Stimulated activated CD4-positive, alpha-beta T cell treated with anti-CD3 and anti-CD28 coated beads, Interleukin-1b, Interleukin-23, amount 100 ng/mL, for 1 hour (primary cell): ENCODE measurements at regions not wholly inside any gene's neighbourhood (a gene's known extent, or its start where the extent isn't known, plus 50 kb on each side); places are given as distances from the start of the nearest gene placed in this dataset.
"Not testable (repeated sequence)": the region's sequence is repeated elsewhere in the genome, so short reads cannot be mapped to it uniquely, and the experiment has no call there.

Source experiments
- DNase-seq, 2 donors: peaks; one replicate each; pipeline ENCODE4 v3.0.0-alpha.2; 2020; ENCODE audit warnings: low read depth in 2 of 2

- DNase-seq: no peak
Measured at GRCh38 chr10:21292763-21293517, 232.5 kb downstream of the SKIDA1 start.

GRCh38 chr10:21290499-21291160, 234.9 kb downstream of the SKIDA1 start:
- no peak for DNase-seq

GRCh38 chr10:21289961-21290360, 235.5 kb downstream of the SKIDA1 start:
- DNase-seq: no peak

- no peak for DNase-seq
Measured at GRCh38 chr10:21289271-21289670, 236.2 kb downstream of the SKIDA1 start.

- DNase-seq: no peak
Measured at GRCh38 chr10:21285742-21286331, 239.6 kb downstream of the SKIDA1 start.

- DNase-seq: no peak
Measured at GRCh38 chr10:21285207-21285606, 240.3 kb downstream of the SKIDA1 start.

GRCh38 chr10:21284301-21284700, 241.2 kb downstream of the SKIDA1 start:
- no peak for DNase-seq

GRCh38 chr10:21283053-21283452, 242.4 kb downstream of the SKIDA1 start:
- DNase-seq: not testable (repeated sequence)

GRCh38 chr10:21281765-21282484, 243.6 kb downstream of the SKIDA1 start:
- DNase-seq: no peak

GRCh38 chr10:21280971-21281572, 244.4 kb downstream of the SKIDA1 start:
- no peak for DNase-seq

- no peak for DNase-seq
Measured at GRCh38 chr10:21280037-21280436, 245.4 kb downstream of the SKIDA1 start.

GRCh38 chr10:21279217-21279575, 246.3 kb downstream of the SKIDA1 start:
- no peak for DNase-seq

GRCh38 chr10:21278491-21279216, 246.8 kb downstream of the SKIDA1 start:
- DNase-seq: peak; percentile 22 to 54

GRCh38 chr10:21273400-21273968, 252.0 kb downstream of the SKIDA1 start:
- no peak for DNase-seq

GRCh38 chr10:21272643-21273399, 252.7 kb downstream of the SKIDA1 start:
- DNase-seq: no peak

GRCh38 chr10:21270976-21271375, 254.5 kb downstream of the SKIDA1 start:
- DNase-seq: no peak

- no peak for DNase-seq
Measured at GRCh38 chr10:21269289-21269688, 256.2 kb downstream of the SKIDA1 start.

GRCh38 chr10:21265622-21266021, 259.9 kb downstream of the SKIDA1 start:
- no peak for DNase-seq

GRCh38 chr10:21264271-21264670, 261.2 kb downstream of the SKIDA1 start:
- no peak for DNase-seq

- no peak for DNase-seq
Measured at GRCh38 chr10:21263839-21264238, 261.6 kb downstream of the SKIDA1 start.
